ENCODE measurements at regions not wholly inside any gene's neighbourhood (a gene's known extent, or its start where the extent isn't known, plus 50 kb on each side); places are given as distances from the start of the nearest gene placed in this dataset.
"Not testable (repeated sequence)": the region's sequence is repeated elsewhere in the genome, so short reads cannot be mapped to it uniquely, and the experiment has no call there.

DNA sequence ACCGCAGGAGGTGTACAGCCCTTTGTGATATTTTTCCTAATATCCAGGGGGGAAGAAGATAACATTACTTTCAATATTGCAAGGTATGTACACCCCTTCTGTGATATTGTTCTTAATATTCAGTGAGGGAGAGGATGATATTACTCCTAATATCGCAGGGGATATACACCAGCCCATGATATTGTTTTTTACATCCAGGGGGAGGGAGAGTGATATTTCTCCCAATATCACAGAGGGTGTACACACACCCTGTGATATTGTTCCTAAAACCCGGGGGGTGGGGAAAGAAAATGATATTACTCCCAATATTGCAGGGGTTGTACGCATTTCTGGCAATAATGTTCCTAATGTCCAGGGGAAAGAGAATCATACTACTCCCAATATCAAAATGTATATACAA lies 58.0 kb upstream of the SLC25A48 start:
- DNase-seq, result no peak

DNA sequence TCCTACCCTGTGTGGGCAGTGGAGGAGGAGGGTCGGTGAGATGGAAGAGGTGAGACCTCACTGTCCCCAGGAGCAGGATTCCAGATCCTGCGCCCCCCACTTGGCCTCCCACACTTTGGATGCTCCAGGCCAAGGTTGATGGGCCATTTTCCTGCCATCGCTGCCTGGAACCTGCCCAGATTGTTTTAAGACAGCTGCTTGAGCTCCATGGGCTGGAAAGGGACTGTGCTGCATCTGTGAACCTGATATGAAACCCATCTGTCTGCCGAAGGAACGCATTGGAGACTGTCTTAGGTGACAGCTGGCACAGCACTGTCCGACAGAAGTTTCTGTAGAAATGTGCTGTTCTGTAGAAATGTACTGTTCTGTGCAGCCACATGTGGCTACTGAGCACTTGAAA lies 72.7 kb upstream of the SLC25A48 start:
- peak; percentile 86 for DNase-seq

DNA sequence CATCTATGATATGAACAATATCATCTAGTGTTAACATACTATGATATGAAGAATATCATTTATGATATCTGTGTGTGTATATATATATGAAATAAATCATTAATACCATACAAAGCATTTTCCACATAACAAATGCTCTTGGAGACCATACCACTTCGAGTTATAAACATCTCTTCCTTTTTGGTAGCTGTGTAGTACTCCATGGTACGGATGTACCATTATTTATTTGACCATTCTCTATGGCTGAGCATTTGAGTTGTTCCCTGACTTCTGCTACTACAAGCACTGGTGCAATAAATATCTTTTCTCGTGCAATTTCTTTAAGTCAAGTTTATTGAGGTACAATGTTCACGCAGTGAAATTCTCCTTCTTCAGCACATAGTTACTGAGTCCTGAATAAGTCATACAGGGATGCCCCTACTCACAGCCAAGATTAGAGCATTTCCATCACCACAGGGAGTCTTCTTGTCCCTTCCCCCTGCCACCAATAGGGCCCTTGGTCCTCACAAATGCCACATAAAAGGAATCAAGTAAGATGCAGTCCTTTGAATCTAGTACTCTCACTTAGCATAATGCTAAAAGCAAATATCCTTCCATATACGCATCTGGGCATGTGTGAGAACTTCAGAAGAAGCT lies 75.2 kb upstream of the SLC25A48 start:
- DNase-seq, result no peak

DNA sequence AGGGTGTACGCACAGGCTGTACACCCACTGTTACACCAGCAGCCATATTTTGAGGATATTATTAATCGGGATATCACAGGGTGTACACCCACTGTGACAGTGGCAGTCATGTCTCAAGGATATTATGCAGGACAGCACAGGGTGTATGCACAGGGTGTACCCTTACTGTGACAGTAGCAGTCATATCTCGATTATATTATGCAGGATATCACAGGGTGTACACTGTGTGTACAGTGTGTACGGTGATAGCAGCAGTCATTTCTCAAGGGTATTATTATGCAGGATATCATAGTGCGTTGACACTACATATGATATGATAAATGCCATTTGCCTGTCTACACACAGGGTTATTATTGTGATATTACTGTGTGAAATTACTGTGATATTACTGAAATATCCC lies 80.5 kb upstream of the SLC25A48 start:
- DNase-seq, result no peak

DNA sequence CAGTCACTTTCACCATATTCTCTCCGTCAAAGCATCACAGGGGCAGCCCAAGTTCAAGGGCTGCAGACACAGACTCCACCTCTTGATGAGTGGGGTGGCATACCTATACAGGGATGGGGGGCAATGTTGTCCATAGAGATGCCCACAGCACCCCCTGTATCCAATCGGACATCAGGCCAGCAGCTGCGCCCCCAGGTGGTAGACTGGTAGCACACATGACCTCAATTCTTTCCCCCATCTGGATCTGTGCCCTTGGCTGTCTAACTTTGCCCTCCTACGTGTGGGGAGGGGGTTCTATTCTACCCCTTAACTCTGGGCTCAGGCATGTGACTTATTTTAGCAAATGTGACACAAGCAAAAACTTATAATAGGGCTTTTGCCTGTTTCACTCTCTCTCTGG lies 84.0 kb upstream of the SLC25A48 start:
- no peak for DNase-seq

DNA sequence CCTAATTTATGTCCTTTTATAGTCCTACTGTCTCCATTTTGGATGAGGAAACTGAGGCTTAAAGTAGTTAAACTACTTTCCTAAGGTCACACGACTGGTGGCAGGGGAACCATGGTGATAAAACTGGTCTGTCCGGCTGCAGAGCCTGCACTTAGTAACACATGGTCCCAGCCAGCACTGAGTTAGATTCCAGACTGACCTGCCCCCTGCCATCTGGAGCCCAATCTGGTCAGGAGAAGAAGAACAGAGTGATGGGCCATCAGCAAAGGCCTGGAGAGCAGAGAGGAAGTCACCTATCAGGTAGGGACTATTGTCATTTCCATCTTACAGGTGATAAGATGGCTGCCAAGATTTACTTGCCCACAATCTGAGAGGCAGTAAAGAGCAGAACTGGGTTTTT lies 86.6 kb upstream of the SLC25A48 start:
- no peak for DNase-seq

DNA sequence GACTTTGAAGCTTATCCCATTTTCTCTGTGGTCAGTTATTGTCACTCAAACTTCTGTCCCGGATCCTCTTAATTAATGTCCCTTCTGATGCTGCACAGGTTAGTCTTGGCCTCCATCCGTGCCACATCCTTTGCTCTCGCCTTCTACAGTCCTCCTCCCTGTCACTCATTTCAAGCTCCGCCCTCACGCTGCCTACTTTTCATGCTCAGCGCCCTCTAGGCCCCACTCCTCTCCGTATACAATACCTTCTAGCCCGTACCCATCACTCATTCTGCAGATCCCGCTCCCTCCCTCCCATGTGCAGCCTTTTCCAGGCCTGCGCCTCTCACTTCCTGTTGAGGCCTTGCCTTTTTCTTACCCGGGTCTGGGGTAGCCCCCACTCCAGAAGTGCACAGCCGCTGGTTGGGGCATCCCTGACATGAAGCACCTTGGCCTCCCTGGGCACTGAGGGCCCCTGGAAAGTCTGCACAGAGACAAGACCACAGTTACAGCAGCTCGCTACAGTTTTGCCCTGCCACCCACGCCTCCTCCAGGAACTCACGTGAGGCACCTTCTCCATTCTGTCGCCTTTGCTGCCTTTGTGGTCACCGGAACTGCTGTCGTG lies 88.5 kb upstream of the SLC25A48 start:
- no peak for DNase-seq

DNA sequence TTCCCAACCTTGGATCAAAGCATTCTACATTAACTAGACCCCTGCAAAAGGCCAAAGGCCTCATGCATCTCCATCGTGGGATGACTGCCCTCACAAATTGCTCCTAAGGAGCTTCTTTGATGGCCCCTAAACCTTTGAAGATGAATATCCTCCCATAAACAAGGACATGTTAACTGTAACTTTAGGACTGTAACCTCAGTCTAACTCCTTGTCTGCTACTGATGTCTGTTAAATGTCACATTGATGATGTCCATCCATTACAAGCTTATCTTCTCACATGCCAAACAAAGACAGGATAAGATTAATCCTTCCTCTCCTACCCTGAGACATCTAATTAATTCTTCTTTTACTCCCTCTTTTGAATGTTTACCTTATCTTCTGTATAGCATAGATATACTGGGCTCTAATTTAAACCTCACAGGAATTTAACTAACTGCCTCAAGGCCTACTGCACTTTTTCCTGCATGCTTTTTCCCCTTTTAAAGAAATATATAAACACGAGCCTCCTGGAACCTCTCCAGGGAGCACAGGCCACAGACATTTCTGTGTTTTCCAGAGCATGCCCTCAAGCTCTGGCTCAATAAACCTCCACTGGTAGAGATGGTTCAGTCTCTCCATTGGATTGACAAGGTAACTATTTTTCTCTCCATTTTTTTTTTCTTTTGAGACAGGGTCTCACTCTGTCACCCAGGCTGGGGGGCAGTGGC lies 90.6 kb upstream of the SLC25A48 start:
- DNase-seq, result no peak

DNA sequence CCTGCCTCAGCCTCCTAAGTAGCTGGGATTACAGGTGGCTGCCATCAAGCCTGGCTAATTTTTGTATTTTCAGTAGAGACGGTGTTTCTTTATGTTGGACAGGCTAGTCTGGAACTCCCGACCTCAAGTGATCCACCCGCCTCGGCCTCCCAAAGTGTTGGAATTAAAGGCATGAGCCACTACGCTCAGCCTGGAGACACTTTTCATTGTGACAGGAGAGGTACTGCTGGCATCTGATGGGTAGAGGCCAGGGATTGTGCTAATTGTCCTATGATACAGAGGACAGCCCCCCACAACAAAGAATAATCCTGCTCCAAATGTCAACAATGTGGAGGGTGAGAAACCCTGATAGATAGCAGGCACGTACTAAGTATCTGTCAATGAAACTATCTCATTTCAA lies 91.3 kb upstream of the SLC25A48 start:
- DNase-seq, result no peak

DNA sequence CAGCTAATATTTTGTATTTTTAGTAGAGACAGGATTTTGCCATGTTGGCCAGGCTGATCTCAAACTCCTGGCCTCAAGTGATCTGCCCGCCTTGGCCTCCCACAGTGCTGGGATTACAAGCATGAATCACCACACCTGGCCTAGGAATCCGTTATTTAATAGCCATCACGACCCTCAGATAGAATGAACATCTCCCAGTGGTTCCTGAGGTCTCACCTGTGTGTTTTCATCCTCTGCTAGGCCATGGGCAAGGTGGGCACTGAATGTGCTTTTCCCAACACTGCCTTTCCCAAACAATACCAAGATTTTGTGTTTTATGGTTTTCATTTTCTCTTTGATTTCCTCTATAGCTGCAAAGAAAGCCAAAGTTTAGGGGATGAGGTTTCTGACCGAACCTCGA lies 92.2 kb upstream of the SLC25A48 start:
- DNase-seq, result not testable (repeated sequence)

DNA sequence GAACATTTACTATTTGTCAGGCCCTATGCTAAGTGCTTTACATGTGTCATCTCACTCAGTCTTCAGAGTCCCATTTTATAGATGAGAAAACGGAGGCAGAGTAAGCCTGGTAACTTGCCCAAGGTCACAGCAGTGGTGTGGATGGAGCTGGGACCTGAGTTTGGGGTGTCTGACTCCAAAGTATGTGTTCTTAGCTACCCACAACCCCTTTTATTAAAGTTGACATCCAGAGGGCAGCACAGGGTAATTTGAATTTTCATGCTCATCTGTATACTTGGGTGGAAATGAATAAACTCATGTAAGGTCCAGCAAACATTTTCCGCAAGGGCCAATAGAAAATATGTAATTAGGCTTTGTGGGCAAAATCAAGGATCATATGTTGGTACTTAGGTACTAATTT lies 93.4 kb upstream of the SLC25A48 start:
- DNase-seq, result no peak

DNA sequence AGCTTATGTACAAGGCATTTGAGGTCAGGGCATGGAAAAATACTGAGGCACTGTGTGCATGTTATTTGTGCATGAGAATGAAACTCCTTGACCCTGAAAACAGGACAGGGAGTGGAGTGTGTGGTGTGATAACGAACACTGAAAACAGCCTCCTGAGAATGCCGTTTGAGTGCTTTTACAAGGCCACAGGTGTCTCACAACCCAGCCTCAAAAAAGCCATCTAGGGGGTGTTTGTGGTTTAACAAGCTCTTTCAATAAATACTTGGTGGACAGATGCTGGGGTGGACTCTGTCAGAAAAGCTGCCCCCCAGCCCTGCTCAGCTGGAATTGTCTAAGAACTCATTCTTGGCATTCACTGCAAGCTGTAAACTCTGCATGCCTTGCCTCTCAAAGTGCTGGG lies 94.0 kb upstream of the SLC25A48 start:
- DNase-seq, result no peak

DNA sequence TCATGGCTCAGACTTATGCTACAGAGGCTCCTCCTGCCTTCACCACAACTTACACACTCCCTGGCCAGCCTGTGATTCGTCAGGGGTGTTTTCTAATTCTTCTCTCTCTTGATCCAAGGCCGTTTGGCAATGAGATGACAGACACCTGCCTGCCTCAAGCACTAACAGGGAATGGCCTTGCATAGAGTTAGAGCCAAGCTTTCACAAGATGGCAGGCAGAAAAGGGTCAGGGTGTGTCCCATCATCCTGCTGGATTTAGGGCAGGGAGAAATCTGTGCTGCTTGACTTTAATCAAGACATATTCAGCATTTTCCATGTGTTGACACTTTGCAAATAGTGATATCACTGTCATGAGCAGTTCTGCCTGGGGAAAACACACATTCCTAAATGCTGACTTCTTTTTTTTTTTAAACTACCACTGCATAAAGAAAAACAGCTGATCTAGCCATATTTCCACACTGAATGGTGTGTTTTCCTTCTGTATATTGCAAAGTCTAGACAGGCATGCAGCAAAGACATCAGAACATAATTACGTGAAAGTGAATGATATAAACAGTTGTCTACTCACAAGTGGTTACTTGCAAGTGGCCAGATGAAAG lies 95.0 kb upstream of the SLC25A48 start:
- DNase-seq, result no peak

DNA sequence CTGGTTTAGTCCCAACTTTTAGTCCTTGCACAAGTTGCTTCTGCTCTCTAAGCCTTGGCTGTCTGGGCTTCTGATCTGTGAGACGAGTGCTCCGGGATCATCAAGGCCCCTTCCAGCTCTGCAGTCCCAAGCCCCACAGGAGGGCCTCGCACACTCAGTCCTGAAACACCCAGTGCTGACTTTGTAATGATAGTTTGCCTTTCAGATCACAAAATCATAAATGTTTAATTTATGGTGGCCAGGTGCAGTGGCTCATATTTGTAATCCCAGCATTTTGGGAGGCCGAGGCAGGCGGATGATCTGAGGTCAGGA lies 95.9 kb upstream of the SLC25A48 start:
- no peak for DNase-seq

DNA sequence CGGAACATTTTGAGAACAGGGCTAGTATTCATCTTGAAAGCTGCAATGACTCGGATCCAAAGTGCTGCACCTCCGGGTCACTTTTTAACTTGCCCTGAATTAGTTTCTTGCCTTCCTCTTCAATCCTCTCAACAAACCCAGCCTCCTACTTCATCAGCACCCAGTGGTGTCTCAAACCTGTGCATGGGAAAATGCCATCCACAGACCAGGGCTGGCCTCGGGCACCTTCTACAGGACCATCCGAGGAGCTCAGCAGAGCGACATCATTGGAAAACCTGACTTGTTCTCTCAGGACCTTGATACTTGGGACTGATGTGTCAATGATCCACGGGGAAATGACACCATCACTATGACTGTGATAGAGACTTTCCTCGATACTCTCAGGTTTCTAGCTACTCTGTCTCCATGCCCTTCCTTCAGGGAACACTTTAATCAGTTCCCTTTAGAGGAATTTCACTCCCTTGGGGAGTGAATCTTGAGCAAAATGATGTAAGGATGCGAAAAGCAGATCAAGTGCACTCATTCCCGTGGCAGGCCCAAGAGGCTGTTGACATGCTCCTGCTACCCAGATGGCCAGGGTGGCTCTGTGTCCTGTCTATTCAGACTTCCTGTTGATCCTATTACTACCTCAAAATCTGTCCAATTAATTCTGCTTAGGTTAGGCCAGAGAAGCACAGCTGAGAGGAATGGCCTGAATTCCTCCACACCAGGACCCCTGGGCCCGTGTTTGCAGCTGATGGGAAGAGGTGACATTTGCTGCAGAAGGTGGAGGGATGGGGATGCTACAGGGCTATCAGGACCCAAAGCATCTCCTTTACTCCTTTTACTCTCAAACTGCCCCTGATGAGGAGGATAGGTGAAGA lies 96.5 kb upstream of the SLC25A48 start:
- DNase-seq, result no peak

DNA sequence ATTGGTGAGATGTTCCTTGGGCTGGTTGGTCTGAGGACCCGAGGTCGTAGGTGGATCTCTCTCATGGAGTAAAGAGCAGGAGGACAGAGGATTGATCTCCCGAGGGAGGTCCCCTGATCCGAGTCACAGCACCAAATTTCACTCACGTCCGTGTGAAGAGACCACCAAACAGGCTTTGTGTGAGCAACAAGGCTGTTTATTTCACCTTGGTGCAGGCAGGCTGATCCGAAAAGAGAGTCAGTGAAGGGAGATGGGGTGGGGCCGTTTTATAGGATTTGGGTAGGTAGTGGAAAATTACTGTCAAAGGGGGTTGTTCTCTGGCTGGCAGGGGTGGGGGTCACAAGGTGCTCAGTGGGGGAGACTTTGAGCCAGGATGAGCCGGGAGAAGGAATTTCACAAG lies 97.5 kb upstream of the SLC25A48 start:
- not testable (repeated sequence) for DNase-seq

DNA sequence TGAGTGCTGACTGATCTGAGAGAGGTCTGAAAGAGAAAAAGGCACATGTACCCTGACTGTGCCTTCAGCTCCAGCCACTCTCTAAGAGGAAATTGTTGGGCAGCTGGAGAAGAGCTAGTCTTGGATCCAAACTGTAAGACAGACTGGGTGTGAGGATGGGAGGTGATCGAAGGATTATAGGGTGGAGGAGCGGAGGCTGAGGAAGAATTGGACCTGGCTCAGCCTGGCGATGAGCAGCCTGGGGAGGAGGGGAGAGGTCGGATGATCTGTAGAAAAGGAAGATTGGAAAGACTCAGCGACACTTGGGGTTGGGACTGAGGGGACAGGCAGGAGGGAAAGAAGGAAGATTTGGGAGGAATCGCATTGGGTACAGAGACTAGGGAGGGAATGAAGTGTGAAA lies 98.6 kb upstream of the SLC25A48 start:
- DNase-seq, result no peak

DNA sequence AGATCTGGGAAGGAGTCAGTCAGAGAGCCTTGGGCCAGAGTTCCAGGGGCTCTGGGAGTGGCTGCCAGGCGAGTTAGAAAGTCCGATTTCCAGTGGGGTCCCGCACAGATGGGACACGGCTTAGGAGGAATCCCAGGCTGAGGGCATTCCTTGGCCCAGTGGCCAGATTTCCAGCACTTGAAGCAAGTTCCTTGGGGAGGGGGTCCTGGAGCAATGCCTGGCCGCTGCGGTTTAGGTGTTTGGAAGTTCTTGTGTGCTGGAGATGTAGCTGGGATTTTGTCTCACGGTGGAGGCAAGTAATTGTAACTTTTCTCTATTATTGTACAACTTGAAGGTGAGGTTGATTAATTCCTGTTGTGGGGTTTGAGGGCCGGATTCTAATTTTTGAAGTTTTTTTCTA lies 99.5 kb upstream of the SLC25A48 start:
- DNase-seq, result not testable (repeated sequence)

DNA sequence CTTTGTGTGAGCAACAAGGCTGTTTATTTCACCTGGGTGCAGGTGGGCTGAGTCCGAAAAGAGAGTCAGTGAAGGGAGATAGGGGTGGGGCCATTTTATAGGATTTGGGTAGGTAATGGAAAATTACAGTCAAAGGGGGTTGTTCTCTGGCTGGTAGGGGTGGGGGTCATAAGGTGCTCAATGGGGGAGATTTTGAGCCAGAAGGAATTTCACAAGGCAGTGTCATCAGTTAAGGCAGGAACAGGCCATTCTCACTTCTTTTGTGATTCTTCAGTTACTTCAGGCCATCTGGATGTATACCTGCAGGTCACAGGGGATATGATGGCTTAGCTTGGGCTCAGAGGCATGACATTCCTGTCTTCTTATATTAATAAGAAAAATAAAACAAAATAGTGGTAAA lies 103.4 kb upstream of the SLC25A48 start:
- not testable (repeated sequence) for DNase-seq

DNA sequence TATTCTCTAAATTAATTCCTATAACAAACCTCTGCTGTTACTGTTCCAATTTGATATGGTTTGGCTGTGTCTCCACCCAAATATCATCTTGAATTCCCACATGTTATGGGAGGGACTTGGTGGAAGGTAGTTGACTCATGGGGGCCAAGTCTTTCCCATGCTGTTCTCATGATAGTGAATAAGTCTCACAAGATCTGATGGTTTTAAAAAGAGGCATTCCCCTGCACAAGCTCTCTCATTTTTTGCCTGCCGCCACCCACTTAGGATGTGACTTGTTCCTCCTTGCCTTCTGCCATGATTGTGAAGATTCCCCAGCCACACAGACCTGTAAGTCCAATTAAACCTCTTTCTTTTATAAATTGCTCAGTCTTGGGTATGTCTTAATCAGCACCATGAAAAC lies 104.3 kb upstream of the SLC25A48 start:
- DNase-seq, result not testable (repeated sequence)

DNA sequence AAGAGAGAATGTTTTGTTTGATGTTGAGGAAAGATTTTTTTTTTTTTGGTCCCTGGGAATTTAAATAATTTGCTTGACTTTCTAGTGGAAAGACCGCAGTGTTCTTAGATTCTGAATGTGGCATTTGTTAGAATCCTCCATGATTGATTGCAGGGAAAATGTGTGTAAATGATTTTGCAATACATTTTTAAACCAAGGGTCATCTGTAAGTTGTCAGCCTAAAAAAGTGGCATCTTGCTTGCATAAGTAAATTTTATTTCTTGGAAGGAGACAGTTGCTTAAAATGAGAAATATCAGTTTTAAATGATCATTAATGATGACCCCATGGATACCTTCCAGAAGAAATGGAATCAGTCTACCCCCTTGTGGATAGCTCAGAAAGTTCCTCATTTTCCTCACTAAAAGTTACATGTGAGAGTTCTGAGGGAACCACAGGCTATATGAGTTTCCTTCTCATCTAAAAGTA lies 105.1 kb upstream of the SLC25A48 start:
- DNase-seq, result no peak

DNA sequence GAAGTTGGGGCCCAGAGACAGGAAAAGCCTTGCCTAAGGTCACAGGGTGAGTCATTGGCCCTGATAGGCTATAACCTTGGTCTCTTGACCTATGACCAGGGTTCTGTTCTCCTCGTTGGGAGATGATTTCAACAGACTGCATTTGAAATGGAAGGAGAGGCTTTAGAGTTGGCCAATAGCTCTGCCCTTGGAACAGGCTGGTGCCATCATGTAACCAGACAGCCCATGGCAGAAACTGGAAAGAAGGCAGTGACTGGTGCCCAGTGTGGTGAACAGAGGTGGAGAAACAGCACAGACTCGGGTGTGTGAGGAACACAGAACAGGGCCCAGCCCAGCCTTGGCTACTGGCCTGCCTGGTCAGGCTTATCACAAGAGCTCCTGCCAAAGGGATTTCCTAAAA lies 109.8 kb upstream of the SLC25A48 start:
- DNase-seq, result no peak

DNA sequence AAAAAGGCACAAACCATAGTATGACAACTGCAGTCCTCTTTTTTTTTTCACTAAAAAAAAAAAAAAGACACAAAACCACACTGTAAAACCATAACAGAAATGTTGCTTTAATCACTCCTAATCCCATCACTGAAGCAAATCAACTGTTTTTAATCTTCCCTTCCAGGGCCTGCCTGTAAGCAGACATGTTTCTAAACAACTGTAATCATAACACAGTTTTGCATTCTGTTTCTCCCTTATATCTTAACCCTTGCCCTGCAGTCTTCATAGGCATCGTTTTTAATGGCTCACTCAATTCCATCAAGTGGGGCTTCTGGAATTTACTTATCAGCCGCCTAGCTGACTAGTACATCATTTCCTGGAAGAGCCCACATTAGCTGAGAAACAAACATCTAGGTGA lies 111.0 kb upstream of the SLC25A48 start:
- DNase-seq, result no peak

All from NCI-H1694 treated with DMSO at 0.1 percent for 48 hours (cell line).